ENCODE measurements at regions not wholly inside any gene's neighbourhood (a gene's known extent, or its start where the extent isn't known, plus 50 kb on each side); places are given as distances from the start of the nearest gene placed in this dataset.

- Histone ChIP-seq H3K27me3 (no peaks in the 10 kb centered on the region), H3K9me3 (peaks cover 6 to 16% of the 10 kb centered on the region in 2 donors), H3K4me3 (no peak overlapping the region), H3K36me3 (no peaks in the 10 kb centered on the region), H3K4me1 (peaks cover 0 to 21% (median 17%) of the 10 kb centered on the region in 4 donors), H3K27ac (peak overlapping the region; percentile 19 to 64 (median 30))
- peak in 1 of 3 donors; percentile 27 for TF ChIP-seq POLR2AphosphoS5 (IDR thresholded peaks at IDR 0.05)
- no peak for TF ChIP-seq EP300 (IDR thresholded peaks at IDR 0.05; ENCODE audit: low read depth)
- no peak for TF ChIP-seq CTCF (IDR thresholded peaks at IDR 0.05)
- WGBS, 2 donors (ENCODE audit: low coverage in 1 of 2), result 54% methylated on average over 10 of the region's 10 CpGs; no CpG with 5 or more reads in 1 of the 2 donors
- DNase-seq, result peak; percentile 69
- intact Hi-C loops (cut with DNase I; ENCODE audit: low total_unique reads) (loop anchor here (10.0 kb wide), 1 partner anchor 275 kb away; no protein-coding TSS in a partner anchor), in situ Hi-C loops (cut with MboI; ENCODE audit: low pct_ligation_motif_present in 1 of 4, low pct_unique_long_range_greater_than_20kb in 1 of 4, low sequenced_read_pairs in 3 of 4) (loop anchor here (10.0 to 25.0 kb wide), 4 partner anchors 272 to 647 kb away; partner anchors contain the start of gene ACBD6 (in 3 of the 4))
These were observed 71.1 kb downstream of the IER5 start for GRCh38 chr1:181159451-181160140.

DNA sequence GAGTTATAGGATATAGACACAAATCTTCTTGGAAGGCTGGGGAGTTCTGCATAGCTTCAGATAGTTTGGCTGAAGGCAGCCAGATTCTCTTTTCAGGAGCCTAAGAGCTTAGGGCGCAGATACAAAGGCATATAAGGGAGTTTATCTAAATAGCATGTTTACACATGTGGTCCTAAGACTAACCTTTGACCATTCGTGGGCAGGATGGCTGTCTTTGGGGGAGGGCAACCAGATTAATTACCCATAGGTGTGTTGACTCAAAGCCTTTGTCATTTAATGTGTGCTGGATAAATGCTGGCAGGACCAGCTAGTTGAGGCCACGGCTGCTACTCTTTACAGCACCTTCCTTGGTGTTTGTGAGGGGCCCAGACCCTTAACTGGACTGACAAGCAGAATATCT is 71.8 kb downstream of the IER5 start:
- Histone ChIP-seq H3K36me3 (no peaks in the 10 kb centered on the region), H3K9me3 (peaks cover 6 to 16% of the 10 kb centered on the region in 2 donors), H3K27me3 (no peaks in the 10 kb centered on the region), H3K27ac (peak overlapping the region; percentile 19 to 64 (median 30)), H3K4me1 (peaks cover 0 to 21% (median 17%) of the 10 kb centered on the region in 4 donors), H3K4me3 (no peak overlapping the region)
- in situ Hi-C loops (cut with MboI; ENCODE audit: low pct_ligation_motif_present in 1 of 4, low pct_unique_long_range_greater_than_20kb in 1 of 4, low sequenced_read_pairs in 3 of 4) (loop anchor here (10.0 to 25.0 kb wide), 4 partner anchors 273 to 648 kb away; partner anchors contain the start of gene ACBD6 (in 3 of the 4)), intact Hi-C loops (cut with DNase I; ENCODE audit: low total_unique reads) (loop anchor here (10.0 kb wide), 1 partner anchor 276 kb away; no protein-coding TSS in a partner anchor)
- no peak for DNase-seq
- TF ChIP-seq POLR2AphosphoS5 (IDR thresholded peaks at IDR 0.05) (no peak), POLR2A (IDR thresholded peaks at IDR 0.05) (no peak), EP300 (IDR thresholded peaks at IDR 0.05; ENCODE audit: low read depth) (no peak), CTCF (IDR thresholded peaks at IDR 0.05) (no peak)
- WGBS, 2 donors (ENCODE audit: low coverage in 1 of 2), result 35 to 61% methylated on average over 2 to 3 of the region's 3 CpGs

DNA sequence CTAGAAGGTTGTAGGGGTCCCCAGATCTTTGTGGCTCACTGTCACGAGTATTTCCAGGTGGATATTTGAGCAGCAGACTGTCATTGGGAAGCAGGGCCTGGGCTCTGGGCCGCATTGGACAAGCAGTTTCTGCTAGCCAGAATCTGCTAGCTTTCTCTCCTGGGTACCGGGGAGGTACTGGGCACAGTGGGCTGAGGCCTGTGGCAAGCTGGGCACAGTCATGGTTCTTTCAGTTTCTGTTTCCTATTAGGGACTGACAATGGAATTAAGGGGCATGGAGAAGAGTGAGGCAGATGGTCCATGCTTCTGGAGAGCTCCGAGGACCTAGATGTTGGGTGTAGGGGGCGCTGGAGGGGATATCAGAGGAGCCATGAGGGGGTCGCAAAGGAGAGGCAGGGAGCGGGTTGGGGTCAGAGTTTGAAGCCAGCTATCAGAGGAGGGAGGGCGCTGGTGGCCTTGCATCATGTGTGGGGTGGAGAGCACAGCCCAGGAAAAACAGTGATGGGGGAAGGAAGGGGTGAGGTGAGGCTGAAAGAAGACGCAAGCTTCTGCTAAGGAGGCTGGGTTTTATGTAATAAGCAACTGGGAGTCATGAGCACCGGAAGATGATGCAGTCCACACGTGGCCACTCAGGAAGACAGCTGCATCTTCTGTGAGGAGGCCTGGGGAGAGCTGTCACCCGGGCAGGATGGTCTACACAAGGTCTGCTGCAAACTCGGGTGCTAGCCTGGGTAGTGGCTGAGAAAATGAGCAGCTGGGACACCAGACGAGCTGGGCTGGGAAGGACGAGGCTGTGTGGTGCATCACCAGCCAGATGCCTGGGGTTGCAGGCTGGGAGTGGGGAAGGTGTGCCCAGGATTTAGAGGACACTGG is 72.7 kb downstream of the IER5 start:
- in situ Hi-C loops (cut with MboI; ENCODE audit: low pct_ligation_motif_present in 1 of 4, low pct_unique_long_range_greater_than_20kb in 1 of 4, low sequenced_read_pairs in 3 of 4) (loop anchor here (10.0 to 25.0 kb wide), 4 partner anchors 274 to 649 kb away; partner anchors contain the start of gene ACBD6 (in 3 of the 4)), intact Hi-C loops (cut with DNase I; ENCODE audit: low total_unique reads) (loop anchor here (10.0 kb wide), 1 partner anchor 276 kb away; no protein-coding TSS in a partner anchor)
- Histone ChIP-seq H3K4me3 (no peak overlapping the region), H3K9me3 (peaks cover 6 to 16% of the 10 kb centered on the region in 2 donors), H3K4me1 (peaks cover 0 to 21% (median 18%) of the 10 kb centered on the region in 4 donors), H3K27ac (peak overlapping the region in 2 of 4 donors; percentile 40 to 64), H3K36me3 (no peaks in the 10 kb centered on the region), H3K27me3 (no peaks in the 10 kb centered on the region)
- DNase-seq, result no peak
- 88 to 92% methylated on average over 9 to 15 of the region's 15 CpGs for WGBS, 2 donors (ENCODE audit: low coverage in 1 of 2)
- TF ChIP-seq EP300 (IDR thresholded peaks at IDR 0.05; ENCODE audit: low read depth), result no peak
- TF ChIP-seq POLR2A (IDR thresholded peaks at IDR 0.05), result no peak
- no peak for TF ChIP-seq POLR2AphosphoS5 (IDR thresholded peaks at IDR 0.05)
- TF ChIP-seq CTCF (IDR thresholded peaks at IDR 0.05), result no peak

DNA sequence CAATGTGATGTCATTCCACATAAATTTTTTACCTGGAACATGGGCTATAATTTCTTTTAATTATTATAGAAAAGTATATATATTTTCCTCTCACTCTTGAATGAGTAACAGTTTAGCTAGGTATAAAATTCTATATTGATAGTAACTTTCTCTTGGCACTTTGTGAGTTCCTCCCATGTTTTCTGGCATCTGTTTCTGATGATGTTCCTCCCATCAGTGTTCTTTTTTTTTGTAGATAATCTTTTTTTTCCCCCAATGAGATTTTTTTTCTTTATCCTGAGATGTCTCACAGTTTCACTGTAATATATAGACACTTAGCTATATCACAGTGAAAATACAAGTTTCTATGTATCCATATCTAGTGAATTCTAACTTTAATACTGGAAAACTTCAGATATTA is 75.2 kb downstream of the IER5 start:
- Histone ChIP-seq H3K36me3 (no peaks in the 10 kb centered on the region), H3K9me3 (peaks cover 6 to 16% of the 10 kb centered on the region in 2 donors), H3K4me3 (no peak overlapping the region), H3K27me3 (no peaks in the 10 kb centered on the region), H3K27ac (no peak overlapping the region), H3K4me1 (peaks cover 0 to 25% (median 21%) of the 10 kb centered on the region in 4 donors)
- in situ Hi-C loops (cut with MboI; ENCODE audit: low pct_ligation_motif_present in 1 of 4, low pct_unique_long_range_greater_than_20kb in 1 of 4, low sequenced_read_pairs in 3 of 4), result loop anchor here (10.0 to 25.0 kb wide), 4 partner anchors 276 to 651 kb away; partner anchors contain the start of gene ACBD6 (in 3 of the 4)
- intact Hi-C loops (cut with DNase I; ENCODE audit: low total_unique reads), result loop anchor here (10.0 kb wide), 1 partner anchor 279 kb away; no protein-coding TSS in a partner anchor
- no peak for DNase-seq
- TF ChIP-seq EP300 (IDR thresholded peaks at IDR 0.05; ENCODE audit: low read depth) (no peak), POLR2A (IDR thresholded peaks at IDR 0.05) (no peak), CTCF (IDR thresholded peaks at IDR 0.05) (no peak), POLR2AphosphoS5 (IDR thresholded peaks at IDR 0.05) (no peak)
